Ectodermal cell (in vitro differentiated cells): ENCODE measurements at regions not wholly inside any gene's neighbourhood (a gene's known extent, or its start where the extent isn't known, plus 50 kb on each side); places are given as distances from the start of the nearest gene placed in this dataset.
"Not testable (repeated sequence)": the region's sequence is repeated elsewhere in the genome, so short reads cannot be mapped to it uniquely, and the experiment has no call there.

ENCODE experiments used
- H3K27ac ChIP-seq: 2 replicates; pipeline ENCODE4 v1.7.0; 2013; ENCODE audit warnings: mild to moderate bottlenecking, low read depth, low read length; ENCODE audit not compliant: insufficient read depth, poor library complexity, severe bottlenecking
- H3K27me3 ChIP-seq: 2 replicates; pipeline ENCODE4 v1.7.0; 2013; ENCODE audit warnings: mild to moderate bottlenecking, low read length; ENCODE audit not compliant: insufficient read depth, control insufficient read depth, poor library complexity, severe bottlenecking
- H3K36me3 ChIP-seq: one replicate; pipeline ENCODE4 v1.7.0; 2013; ENCODE audit warnings: low read length; ENCODE audit not compliant: control insufficient read depth, insufficient read depth
- H3K4me1 ChIP-seq: one replicate; pipeline ENCODE4 v1.7.0; 2013; ENCODE audit warnings: low read length; ENCODE audit not compliant: control insufficient read depth, insufficient read depth
- H3K4me3 ChIP-seq: 2 replicates; pipeline ENCODE4 v1.7.0; 2013; ENCODE audit warnings: low read depth, low read length, control low read depth; ENCODE audit not compliant: insufficient read depth
- H3K9me3 ChIP-seq: 2 replicates; pipeline ENCODE4 v1.7.0; 2013; ENCODE audit warnings: mild to moderate bottlenecking, low read length, moderate library complexity; ENCODE audit not compliant: control insufficient read depth
- WGBS, 2 experiments: methylation state at CpG; one replicate each; pipeline ENCODE4 v1.1.7; 2013; ENCODE audit warnings: missing lambda C conversion rate in 2 of 2; 5-methylcytosine and 5-hydroxymethylcytosine counted together

DNA sequence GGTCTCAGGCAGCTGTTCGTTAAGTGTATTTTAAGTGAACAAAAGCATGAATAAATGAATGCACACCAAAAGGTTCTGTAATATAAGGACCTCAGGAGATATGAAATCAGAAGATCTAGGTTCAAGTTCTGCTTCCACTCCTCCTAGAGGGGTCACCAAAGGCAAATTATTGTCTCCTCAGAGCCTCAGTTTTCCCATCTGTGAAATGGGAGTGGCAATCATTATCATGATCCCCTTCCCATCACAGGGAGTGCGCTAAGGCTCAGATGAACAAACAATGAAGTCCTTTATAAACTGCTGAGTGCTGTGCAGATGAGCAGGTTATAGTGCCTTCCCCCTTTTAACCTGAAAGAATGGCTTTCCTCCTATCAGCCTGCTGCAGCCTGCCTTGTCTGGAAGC is 248.3 kb upstream of the C16orf82 start:
- Histone ChIP-seq H3K27me3 (no peaks in the 10 kb centered on the region), H3K27ac (no peak overlapping the region), H3K4me1 (no peaks in the 10 kb centered on the region), H3K4me3 (no peak overlapping the region), H3K9me3 (no peaks in the 10 kb centered on the region), H3K36me3 (no peaks in the 10 kb centered on the region)
- 90 to 96% methylated on average over 1 to 2 of the region's 2 CpGs for WGBS, 2 experiments

DNA sequence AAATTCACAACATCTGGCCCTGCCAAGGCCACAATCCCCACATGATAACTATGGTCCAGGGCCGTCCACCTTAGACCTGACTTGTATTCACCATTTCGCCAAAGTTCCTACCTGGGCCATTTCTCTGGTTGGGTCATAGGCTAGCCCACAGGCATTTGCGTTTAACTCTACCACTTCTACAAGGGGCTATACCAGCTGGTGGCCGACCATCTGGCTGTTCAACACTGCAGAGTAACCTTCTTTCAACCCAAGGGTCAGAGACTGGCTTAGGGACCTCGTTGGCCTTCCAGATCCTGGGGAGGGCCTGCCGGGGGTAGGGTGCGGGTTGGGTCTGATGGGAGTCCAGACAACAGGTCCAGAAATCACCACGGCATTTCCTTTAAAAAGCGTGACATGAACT is 242.3 kb upstream of the C16orf82 start:
- Histone ChIP-seq H3K9me3 (no peaks in the 10 kb centered on the region), H3K4me3 (no peak overlapping the region), H3K27ac (no peak overlapping the region), H3K36me3 (no peaks in the 10 kb centered on the region), H3K27me3 (no peaks in the 10 kb centered on the region), H3K4me1 (no peaks in the 10 kb centered on the region)
- 90 to 94% methylated on average over 9 of the region's 9 CpGs for WGBS, 2 experiments

DNA sequence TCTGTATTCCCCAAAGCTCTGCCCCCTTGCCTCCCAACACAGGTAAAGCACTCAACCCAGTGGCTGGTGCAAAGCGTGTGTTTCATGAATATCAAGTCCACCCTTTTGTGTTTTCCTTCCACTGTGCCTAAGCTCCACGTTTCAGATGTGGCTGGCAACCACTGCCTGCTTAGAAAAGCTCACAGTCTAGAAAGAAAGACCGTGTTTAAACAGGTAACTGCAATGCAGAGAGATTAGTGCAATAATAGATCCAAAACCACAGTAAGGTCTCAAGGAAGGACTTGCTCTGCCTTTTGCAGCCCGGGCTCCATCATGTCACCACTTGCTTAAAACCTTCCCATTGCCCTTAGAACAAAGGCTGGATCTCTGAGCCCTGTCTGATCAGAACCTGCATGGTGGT is 240.2 kb upstream of the C16orf82 start:
- H3K27me3 ChIP-seq: no peaks in the 10 kb centered on the region
- no peak overlapping the region for H3K27ac ChIP-seq
- no peaks in the 10 kb centered on the region for H3K36me3 ChIP-seq
- no peaks in the 10 kb centered on the region for H3K9me3 ChIP-seq
- no peak overlapping the region for H3K4me3 ChIP-seq
- H3K4me1 ChIP-seq: peaks cover 11% of the 10 kb centered on the region
- 84 to 86% methylated on average over 4 of the region's 4 CpGs for WGBS, 2 experiments

DNA sequence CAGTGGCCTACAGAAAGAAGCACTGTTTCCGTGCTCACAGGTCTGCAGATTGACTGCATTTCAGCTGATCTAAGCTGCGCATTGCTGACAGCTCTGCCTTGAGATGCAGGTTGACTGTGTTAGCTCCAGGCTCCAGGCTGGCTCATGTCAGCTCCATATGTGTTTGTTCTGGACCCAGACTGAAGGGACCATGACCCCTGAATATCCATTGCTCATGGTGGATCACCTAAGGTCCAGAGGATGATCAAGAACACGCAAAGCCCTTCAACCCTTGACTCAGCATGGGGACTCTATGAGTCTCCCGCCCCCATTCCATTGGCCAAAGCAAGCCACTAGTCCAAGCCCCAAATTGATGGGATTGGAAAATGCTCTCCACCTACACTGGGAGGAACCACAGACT is 239.3 kb upstream of the C16orf82 start:
- Histone ChIP-seq H3K9me3 (no peaks in the 10 kb centered on the region), H3K36me3 (no peaks in the 10 kb centered on the region), H3K4me1 (peaks cover 12% of the 10 kb centered on the region), H3K4me3 (no peak overlapping the region), H3K27ac (no peak overlapping the region), H3K27me3 (no peaks in the 10 kb centered on the region)
- 96 to 97% methylated on average over 4 of the region's 4 CpGs for WGBS, 2 experiments

DNA sequence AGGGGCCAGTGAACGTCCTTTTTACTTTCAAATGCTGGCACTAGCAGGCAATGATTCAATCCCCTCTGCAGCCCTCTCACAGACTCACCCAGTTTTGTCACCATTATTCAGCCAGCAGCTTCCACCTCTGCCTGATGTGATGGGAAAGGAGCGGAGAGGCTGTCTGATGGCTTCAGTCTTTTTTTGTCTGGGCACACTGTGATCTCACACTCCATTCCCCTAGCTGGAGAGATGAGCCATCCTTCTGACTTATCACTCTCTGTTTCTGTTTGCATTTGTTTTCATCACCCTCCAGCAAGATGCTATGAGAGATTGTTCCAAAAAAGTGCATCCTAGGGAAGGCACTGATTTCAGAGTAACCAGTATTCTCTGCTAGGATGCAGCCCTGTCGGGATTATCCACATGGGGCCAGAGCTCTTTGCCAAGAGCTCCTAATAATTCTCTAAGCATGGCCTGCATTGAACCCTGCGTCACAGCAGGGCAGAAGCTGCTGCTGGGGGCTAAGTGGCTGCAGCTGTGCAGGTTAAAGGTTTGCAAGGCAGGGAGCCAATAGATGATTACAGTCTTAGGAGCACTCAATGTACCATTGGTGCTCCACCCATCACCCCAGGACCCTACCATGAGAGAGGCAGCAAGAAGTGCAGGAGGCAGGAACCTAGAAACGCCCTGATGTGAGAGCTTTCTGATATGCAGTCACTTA is 236.1 kb upstream of the C16orf82 start:
- 47% methylated on average over 5 of the region's 5 CpGs for WGBS, 2 experiments
- no peak overlapping the region for H3K27ac ChIP-seq
- no peaks in the 10 kb centered on the region for H3K27me3 ChIP-seq
- no peaks in the 10 kb centered on the region for H3K9me3 ChIP-seq
- no peaks in the 10 kb centered on the region for H3K36me3 ChIP-seq
- peaks cover 12% of the 10 kb centered on the region for H3K4me1 ChIP-seq
- no peak overlapping the region for H3K4me3 ChIP-seq

DNA sequence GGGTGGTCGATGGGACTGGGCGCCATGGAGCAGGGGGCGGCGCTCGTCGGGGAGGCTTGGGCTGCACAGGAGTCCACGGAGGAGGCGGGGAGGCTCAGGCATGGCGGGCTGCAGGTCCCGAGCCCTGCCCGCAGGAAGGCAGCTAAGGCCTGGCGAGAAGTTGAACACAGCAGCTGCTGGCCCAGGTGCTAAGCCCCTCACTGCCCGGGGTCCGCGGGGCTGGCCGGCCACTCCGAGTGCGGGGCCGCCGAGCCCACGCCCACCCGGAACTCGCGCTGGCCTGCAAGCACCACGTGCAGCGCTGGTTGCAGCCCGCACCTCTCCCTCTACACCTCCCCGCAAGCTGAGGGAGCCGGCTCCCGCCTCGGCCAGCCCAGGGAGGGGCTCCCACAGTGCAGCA is 230.6 kb upstream of the C16orf82 start:
- 93 to 94% methylated on average over 31 of the region's 31 CpGs for WGBS, 2 experiments
- H3K9me3 ChIP-seq, H3K27me3 ChIP-seq: not testable (repeated sequence)

DNA sequence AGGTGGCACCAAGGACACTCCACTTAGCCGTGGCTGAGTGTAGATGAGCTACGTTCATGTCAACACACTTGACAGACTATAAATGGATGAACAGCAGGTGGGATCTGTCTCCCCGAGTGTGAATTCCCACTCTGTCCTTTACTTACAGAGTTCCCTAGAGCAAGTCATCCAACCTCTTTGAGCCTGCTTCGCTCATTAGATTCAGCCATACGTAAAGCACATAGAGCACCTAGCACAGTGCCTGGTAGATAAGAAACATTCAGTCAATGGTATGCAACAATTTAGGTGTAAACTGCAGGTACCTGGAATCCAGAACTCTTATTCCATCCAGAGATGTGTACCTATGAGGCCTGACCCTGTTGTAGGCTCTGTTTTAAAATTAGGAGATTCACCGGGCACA is 227.8 kb upstream of the C16orf82 start:
- Histone ChIP-seq H3K4me3 (no peak overlapping the region), H3K4me1 (no peaks in the 10 kb centered on the region), H3K27ac (no peak overlapping the region), H3K9me3 (no peaks in the 10 kb centered on the region), H3K36me3 (no peaks in the 10 kb centered on the region), H3K27me3 (no peaks in the 10 kb centered on the region)
- 93 to 94% methylated on average over 6 of the region's 6 CpGs for WGBS, 2 experiments

More for the DNA sequence above, 230.6 kb upstream of the C16orf82 start:
- not testable (repeated sequence) for H3K4me1 ChIP-seq, H3K36me3 ChIP-seq, H3K4me3 ChIP-seq, H3K27ac ChIP-seq

DNA sequence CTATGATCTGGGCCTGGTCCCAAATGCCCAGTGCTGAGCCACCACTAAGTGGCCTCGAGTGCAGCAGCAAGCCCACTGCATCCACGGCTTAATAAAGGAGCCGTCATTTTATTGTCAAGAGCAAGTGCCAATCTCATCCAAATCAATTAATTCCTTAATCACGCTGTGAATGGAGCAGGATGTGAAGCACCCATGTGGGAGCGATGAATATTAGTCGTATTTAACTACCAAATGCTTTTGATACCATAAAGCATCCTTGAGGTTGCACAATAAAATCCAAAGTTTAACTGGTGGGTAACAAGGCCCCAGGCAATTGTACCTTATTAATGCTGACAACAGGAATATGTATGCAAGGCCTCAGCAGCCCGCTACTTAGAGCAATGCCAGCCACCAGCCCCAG is 226.0 kb upstream of the C16orf82 start:
- no peaks in the 10 kb centered on the region for H3K4me1 ChIP-seq
- no peak overlapping the region for H3K27ac ChIP-seq
- WGBS, 2 experiments: 94% methylated on average over 7 of the region's 7 CpGs
- H3K9me3 ChIP-seq: no peaks in the 10 kb centered on the region
- no peaks in the 10 kb centered on the region for H3K36me3 ChIP-seq
- H3K27me3 ChIP-seq: no peaks in the 10 kb centered on the region
- no peak overlapping the region for H3K4me3 ChIP-seq

- H3K27me3 ChIP-seq: no peaks in the 10 kb centered on the region
- no peaks in the 10 kb centered on the region for H3K36me3 ChIP-seq
These were observed 210.5 kb upstream of the C16orf82 start for GRCh38 chr16:26856271-26856670.

DNA sequence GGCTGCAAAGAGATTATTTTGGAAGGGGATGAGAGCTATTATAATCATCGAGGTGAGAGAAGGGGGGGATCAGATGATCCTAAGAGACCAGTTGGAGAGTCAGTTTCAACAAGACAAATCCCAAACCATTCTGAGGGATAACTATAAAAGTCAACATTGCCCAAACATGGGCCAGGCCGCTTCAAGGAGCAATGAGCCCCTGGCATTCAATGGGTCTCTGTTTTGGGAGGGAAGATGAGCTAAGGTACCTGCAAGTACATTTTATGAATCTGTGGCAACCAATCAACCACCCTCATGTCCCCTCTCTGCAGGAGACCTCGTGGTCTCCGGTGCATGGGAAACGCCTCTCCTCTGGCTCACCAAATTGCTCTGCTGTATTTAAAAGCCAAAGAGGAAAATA is 209.9 kb upstream of the C16orf82 start:
- Histone ChIP-seq H3K4me1 (no peaks in the 10 kb centered on the region), H3K27me3 (no peaks in the 10 kb centered on the region), H3K36me3 (no peaks in the 10 kb centered on the region), H3K27ac (no peak overlapping the region), H3K9me3 (no peaks in the 10 kb centered on the region), H3K4me3 (no peak overlapping the region)
- 95% methylated on average over 5 of the region's 5 CpGs for WGBS, 2 experiments

More at GRCh38 chr16:26856271-26856670, 210.5 kb upstream of the C16orf82 start:
- Histone ChIP-seq H3K4me1 (no peaks in the 10 kb centered on the region), H3K27ac (no peak overlapping the region), H3K9me3 (no peaks in the 10 kb centered on the region), H3K4me3 (no peak overlapping the region)
- 90 to 96% methylated on average over 4 of the region's 4 CpGs for WGBS, 2 experiments

DNA sequence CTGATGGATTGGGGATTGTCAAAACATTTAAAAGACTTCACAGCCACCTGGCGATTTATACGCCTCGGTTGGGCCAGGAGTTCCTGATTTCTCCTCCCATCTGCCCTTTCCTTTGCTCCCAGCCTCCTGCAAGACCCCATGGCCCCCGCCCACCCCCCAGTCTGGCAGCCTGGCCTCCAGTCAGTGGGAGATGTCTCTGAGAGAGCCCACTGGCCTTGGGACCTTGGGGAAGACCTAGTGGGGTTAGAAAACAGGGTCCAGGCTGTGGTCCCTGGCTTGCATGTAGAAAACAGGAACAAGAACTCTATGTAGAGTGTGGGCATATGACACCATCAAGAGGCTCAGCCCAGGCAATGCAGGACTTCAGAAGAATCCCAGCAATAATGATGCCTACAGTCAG is 209.4 kb upstream of the C16orf82 start:
- Histone ChIP-seq H3K27ac (no peak overlapping the region), H3K9me3 (no peaks in the 10 kb centered on the region), H3K4me3 (no peak overlapping the region), H3K27me3 (no peaks in the 10 kb centered on the region), H3K4me1 (no peaks in the 10 kb centered on the region), H3K36me3 (no peaks in the 10 kb centered on the region)
- 86 to 89% methylated on average over 4 of the region's 4 CpGs for WGBS, 2 experiments
